ENCODE measurements at regions not wholly inside any gene's neighbourhood (a gene's known extent, or its start where the extent isn't known, plus 50 kb on each side); places are given as distances from the start of the nearest gene placed in this dataset.

DNA sequence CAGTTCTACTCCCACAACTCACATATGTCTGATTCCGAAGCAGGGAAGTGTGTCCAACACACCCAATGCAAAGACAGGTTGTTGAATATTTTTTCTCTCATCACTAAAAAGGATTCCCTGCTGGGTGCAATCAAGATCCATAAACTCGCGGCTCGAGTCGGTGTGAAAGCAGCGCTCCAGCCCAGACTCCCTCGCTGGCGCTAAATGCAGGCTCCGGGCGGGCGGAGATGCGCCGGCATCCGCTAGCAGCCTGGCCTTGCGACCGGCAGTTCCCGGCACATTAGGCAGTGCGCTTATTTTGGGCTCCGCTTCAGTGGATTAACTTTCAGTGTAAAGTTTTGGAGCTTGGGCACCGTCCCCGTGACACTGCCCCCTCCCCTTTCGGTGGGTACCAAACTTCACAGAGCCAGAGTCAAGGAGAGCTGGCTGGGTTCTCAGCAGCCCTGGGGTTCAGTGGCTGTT is 87.7 kb upstream of the POU3F1 start:
- in situ Hi-C loops (cut with HindIII; ENCODE audit: low sequenced_read_pairs) = no loop called here

DNA sequence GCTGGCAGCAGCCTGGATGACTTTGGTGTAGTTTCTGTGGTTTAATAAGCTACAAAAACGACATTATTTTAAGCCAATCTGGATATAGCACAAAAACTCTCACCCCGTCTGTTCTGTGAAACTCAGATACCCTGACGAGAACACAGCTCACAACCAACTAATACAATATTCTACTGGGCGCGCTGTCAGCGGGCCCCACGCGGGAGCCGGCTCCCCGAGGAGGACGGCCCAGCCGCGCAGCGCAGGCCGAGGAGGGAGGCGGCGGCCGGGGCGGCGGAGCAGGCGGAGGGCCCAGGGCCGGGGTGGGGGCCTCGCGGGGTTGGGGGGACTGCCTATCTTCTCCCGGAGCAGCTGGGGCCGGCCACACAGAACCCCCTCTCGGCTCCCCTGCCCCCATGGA is 87.2 kb upstream of the POU3F1 start:
- in situ Hi-C loops (cut with HindIII; ENCODE audit: low sequenced_read_pairs) = no loop called here

DNA sequence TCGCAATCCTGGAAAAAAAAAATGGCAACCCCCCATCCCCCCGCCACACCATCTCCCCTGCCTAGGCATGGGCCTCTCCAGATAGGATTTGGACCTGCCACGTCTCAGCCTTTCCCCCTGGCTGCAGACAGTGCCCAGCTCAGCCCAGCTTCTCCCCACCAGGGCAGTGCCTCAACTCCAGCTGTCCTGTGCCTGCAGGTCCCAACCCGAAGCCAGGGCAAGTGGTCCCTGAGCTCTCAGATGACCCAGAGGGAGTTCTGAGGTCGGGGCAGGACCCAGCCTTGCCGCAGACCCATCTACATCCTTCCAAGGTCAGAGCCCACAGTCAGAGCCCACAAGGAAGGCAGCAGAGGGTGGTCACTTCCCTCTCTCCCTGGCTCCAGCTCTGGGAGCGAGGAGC is 86.7 kb upstream of the POU3F1 start:
- in situ Hi-C loops (cut with HindIII; ENCODE audit: low sequenced_read_pairs) = no loop called here

DNA sequence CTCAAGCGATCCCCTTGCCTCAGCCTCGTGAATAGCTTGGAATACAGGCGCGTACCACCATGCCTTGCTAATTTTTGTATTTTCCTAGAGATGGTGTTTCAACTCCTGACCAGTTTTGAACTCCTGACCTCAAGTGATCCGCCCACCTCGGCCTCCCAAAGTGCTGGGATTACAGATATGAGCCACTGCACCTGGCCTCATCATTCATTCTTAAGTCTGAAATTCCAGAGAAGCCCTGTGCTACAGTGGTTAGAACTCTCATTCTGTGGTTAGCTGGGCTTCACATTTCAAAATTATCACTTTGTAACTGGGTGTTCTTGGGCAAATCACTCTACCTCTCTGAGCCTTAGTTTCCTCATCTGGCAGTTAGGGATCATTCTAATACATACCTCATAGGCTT is 86.1 kb upstream of the POU3F1 start:
- in situ Hi-C loops (cut with HindIII; ENCODE audit: low sequenced_read_pairs) = no loop called here

DNA sequence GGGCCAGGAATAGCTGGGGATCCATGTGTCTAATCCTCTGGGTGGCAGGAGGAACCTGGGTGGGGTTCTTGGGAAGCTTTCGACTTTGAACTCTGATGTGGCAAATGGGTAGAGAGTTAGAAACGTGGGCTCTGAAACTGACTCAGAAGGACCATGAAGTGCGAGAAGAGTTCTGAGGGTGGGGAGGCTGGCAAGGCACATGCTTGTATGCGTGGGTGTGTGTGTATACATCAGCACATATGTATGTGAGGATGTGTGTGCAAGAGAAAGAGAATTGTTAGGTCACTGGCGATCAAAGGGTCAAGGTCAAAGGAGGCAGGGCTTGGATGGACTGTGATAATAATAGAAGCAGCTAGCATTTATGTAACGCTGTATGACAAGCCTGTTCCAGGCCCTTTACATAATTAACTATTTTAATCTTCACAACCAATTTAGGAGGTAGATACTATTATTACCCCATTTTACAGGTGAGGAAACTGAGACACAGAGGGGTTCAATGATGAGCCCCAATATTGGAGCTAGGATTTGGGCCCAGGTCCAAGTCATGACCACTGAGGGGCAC is 84.5 kb upstream of the POU3F1 start:
- in situ Hi-C loops (cut with HindIII; ENCODE audit: low sequenced_read_pairs) = no loop called here

DNA sequence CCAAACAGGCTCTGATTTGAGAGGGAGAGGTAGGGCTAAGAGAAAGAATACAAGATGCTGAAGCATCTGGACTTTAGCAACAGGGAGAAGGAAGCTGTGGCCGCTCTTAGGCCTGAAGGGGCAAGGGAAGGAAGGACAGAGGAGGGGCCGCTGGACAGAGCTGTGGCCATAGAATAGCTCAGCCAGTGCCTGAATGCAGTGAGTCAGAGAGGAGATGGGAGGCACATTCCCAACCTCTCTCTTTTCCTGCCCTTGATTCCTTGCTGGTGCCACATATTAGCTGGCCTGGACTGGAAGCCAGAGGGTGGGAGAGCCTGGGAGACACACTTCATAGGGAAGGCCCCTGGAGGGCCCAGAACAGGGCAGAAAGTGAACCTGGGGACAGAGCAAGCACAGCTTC is 83.4 kb upstream of the POU3F1 start:
- in situ Hi-C loops (cut with HindIII; ENCODE audit: low sequenced_read_pairs) = no loop called here

DNA sequence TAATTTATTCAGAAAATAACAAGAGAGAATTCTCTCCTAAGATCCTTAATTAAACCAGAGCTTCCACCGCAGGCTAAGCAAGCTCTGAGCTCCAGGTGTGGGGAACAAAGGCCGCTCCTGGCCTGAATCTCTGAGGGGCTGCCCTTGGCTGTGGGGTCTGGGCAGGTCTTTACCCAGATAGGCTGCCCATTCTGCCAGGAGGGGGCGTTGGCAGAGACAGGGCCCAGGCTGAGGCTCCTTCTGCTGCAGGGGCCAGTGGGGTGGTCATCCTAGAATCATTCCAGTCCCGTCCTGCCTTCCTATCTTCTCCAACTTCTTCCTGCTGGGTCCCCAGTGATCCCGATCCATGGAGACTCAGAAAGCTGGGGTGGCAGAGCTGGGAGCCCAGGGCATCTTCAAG is 82.9 kb upstream of the POU3F1 start:
- in situ Hi-C loops (cut with HindIII; ENCODE audit: low sequenced_read_pairs) = no loop called here

DNA sequence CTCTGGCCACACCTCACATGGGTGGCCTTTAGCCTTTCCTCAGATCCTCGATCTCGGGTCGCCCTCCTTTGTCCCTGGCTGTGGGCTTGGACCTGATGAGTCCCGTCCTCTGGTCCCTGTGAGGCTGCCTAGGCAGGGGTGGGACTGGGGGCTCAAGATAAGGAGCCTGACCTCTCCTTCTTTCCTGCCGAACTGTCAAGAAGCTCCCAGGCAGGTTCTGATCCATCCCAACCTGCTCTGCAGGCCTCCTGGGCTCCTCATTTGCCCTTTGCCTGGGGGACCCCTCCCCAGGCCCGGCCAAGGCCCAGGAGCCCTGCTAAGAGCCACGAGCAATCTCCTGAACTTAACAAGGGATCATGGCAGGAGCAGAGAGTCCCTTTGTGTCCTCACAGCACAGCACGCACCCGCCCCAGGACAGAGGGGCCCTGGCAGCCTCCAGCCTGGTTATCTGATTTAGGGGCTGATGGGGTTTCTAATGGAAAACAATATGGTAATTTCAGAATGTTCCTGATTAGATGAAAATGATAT is 82.4 kb upstream of the POU3F1 start:
- in situ Hi-C loops (cut with HindIII; ENCODE audit: low sequenced_read_pairs) = no loop called here

DNA sequence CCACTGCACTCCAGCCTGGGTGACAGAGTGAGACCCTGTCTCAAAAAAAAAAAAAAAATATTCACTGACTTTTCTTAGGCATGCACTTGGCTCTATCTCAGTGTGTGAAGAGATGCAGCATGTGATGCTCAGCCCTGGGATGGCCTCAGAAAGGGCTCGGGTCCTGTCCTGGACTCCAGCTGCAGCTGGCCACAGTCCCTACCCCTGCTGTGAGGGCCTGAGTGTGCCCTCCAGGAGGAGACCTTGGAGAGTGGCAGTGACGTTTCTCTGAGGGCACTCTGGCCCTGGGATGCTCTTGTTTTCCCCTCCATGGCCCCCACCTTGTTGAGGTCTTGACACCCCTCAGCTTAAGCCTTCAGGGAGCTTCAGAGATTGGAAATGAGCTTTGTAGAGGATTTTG is 81.9 kb upstream of the POU3F1 start:
- in situ Hi-C loops (cut with HindIII; ENCODE audit: low sequenced_read_pairs) = no loop called here

DNA sequence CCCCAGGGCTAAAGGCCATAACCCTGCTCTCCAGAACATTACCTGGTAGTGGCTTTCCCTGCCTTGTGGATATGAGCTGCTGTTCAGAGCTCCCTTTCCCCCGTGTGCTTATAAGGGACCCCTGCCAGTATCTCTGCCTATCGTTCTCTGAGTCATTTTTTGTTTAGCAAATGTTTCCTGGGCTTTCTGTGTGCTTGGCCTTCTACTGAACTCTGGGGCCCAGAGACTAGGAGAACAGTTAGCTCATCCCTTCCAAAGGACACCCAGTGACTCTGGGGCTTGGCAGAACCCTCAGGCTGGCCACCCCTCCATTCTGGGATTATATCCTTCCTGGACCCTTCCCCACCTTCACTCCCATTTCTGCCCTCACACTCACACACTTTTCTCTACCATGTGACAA is 80.8 kb upstream of the POU3F1 start:
- in situ Hi-C loops (cut with HindIII; ENCODE audit: low sequenced_read_pairs) = no loop called here

DNA sequence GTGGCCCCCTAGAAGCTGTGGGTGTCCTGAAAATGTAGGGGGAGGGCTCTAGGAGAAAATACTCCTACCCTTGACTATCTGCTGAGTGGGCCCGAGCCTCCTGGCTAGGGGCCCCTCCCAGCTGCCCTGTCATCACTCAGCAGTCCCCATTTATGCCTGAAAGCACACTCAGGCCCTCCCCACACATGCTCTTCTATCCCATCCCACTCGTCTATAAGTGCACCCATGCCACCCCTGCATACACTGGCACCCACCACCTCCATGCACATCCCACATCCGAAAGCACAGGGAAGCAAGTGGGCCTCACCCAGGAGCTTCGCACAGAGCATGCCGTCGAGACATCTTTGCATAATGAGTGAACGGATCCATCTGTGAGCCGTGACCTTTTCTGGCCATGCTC is 80.4 kb upstream of the POU3F1 start:
- in situ Hi-C loops (cut with HindIII; ENCODE audit: low sequenced_read_pairs) = no loop called here

DNA sequence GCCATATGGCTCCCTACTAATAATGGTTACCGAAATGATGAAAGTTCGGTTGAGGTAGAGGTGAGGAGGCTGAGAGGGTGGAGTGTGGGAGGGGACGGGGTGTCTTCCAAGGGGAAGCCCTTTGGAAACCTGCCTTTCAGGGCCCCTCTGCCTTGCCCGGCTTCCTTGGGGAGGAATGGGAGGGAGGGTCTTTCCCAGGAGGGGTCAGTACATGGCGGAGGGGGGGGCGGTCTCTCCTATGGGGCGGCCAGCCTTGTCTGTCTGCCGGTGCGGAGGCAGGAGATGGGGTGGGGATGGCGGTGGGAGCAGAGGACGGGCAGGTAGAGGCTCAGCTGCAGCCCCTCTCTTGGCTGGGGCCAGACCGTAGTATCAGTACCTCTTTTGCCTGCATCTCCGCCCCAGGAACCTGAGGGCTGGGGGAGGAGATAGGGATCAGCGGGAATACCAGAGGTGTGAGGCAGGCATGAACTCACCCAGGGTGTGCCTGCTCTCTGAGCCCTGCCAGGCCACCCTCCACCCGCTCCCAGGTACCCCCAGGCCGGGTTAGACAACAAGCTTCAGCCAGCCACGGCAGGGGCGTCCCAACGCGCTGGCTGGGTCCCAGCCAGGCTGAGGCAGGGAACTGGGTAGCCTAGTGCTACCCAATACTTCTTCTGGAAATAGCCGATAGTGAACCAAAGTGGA is 79.4 kb upstream of the POU3F1 start:
- in situ Hi-C loops (cut with HindIII; ENCODE audit: low sequenced_read_pairs) = no loop called here

DNA sequence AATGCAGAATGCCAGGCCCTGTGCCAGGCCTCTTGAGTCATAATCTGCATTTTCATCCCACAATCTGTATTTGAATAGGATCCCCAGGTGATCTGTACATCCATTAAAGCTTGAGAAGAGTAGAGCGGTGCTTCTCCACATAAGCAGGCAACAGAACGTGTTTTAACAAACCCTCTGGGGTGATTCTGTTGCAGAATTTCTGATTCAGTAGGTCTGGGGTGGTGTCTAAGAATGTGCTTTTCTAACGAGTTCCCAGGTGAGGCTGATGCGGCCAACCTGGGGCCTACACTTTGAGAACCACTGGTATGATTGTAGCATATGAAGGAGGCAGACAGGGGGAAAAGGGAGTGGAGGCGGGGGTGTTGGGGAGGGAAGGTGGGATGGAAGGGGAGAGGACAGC is 78.4 kb upstream of the POU3F1 start:
- in situ Hi-C loops (cut with HindIII; ENCODE audit: low sequenced_read_pairs) = no loop called here

DNA sequence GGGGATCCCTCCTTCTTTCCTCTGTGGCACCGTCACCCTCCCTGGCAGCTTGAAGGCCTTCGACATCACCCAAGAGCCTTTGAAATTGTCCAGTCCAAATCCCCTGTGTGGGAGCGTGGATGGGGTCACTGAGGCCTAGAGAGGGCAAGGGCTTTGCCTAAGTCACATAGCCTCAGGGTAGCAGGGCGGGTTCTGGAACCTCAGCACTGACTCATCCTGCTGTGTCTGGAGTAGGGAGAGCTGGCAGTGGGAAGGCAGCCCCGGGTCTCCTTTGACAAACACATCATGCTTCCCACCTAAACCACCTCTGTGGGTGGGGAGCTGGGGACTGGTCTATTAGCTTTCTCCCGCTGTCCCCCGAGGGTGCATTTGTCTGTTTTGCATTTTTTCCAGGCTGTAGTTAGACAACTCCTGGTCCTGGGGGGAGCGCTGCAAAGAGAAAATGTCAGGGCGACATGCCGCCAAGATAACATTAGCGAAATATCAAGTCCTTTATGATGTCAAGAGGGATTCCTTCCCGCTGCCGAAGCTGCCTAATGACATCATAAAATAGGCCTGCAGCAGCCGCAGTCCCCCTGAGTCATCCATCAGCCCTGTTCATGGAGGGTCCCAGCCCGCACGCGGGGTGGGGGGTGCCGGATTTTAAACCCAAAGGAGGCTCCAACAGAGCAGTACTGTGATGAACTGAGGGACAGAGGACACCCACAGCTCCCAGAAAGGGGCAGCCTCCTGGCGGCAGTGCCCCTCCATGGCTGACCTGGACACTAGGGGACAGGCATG is 77.0 kb upstream of the POU3F1 start:
- in situ Hi-C loops (cut with HindIII; ENCODE audit: low sequenced_read_pairs) = no loop called here

DNA sequence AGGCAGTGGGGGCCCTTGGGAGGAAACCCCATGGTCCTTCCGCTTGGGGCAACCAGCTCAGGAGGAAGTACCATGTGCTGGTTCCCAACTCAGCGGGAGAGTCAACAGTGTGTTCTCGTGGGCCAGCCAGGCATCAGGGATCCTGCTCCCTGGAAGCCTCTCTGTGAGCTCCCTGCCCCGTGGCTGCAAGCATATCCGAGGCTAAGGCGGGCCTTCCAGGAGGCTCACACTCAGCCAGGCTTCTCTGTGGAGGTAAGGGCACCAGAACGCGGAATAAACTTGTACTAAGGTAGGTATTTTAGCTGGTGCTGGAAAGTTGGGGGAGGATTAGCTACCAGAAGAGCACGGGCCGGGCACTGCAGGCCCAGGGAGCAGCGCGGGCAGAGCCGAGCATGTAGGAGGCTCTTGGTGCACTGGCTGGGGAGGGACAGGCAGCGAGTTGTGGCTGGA is 74.7 kb upstream of the POU3F1 start:
- in situ Hi-C loops (cut with HindIII; ENCODE audit: low sequenced_read_pairs) = no loop called here

DNA sequence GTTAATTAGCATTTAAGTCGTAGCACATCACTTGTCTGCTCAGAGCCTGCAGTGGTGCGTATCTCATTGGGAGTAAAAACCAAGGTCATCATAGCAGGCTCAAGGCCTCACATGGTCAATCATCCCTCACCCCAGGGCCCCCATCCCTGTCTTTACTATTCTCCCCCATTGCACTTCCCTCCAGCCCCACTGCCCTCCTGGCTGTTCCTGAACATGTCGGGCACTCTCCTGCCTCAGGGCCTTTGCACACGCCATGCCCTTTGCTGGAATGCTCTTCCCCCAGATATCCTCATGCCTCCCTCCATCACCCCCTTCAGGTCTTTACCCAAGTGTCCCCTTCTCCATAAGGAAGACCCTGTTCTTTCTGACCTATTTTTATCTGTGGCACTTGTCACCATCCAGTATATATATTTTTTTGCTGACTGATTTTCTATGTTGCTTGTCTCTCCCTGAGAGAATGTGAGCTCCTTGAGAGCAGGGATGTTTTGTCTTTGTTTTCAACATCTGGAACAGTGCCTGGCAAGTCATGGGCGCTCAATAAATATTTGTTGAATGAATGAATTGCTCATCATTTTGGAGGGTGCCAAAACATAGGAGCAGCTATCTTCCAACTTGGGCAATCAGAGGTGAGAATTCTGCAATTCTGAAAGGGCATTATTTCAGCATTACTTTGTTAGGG is 74.1 kb upstream of the POU3F1 start:
- in situ Hi-C loops (cut with HindIII; ENCODE audit: low sequenced_read_pairs) = no loop called here

DNA sequence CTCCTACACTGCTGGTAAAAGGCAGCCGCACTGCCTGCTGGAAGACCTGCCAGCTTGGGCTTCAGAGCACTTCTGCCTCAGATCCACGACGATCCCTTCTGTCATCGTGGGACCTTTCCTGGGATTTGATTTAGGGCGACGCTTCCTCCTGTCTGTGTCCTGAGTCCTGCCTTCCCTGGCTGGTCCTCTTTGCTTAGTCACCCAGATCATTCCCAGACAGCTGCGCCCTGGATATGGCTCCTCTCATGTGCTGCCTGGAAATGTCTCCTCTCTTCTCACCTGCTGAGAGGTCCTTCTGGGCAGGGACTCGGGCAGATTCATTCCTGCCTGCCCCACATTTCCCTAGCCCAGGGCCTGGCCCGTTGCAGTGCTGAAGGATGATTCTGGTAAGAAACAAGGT is 72.4 kb upstream of the POU3F1 start:
- in situ Hi-C loops (cut with HindIII; ENCODE audit: low sequenced_read_pairs) = loop anchor here (10.0 kb wide), 1 partner anchor 476 kb away; no protein-coding TSS in a partner anchor

DNA sequence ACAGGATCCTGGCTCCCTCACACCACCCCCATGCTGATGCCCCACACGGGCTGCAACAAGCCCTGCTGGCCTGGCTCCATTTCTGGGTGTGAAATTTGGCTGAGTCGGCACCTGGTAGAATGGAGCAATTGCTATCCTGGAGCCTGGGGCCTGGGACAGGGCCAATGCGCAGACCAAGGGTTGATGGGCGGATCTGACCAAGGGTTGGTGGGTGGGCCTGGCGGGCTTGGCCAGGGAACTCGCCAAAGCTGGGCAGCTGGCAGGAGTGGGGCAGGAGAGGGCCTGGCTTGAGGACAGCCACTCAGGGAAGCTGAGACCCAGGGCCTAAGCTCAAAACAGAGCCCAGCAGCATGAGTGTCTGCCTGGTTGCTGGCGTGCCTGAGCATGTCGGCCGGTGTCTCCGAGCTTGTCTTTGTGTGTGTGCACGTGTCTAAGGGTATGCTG is 70.9 kb upstream of the POU3F1 start:
- in situ Hi-C loops (cut with HindIII; ENCODE audit: low sequenced_read_pairs) = loop anchor here (10.0 kb wide), 1 partner anchor 477 kb away; no protein-coding TSS in a partner anchor

DNA sequence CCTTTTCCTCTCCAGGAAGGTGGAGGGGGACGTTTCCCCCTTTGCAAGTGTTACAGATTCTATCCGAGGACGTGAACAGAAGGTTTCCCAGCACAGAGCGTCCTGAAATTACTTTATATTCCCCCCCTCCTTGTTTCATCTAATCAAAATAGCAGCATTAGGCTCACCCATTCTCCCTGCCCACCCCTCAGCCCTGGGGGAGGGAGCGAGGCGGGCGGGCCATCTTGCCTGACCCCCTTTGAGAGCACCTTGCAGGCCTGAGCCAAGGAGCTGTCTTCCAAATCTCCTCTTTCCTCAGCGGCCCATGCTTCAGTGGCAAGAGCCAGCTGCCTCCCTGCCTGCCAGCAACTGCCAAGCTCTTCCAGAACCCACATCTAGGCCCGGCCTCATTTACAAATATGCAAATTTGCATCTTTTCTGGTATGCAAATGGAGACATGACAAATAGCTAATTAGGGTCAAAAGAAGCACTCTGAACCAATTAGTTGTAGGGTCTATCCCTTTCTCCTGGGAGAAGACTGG is 69.1 kb upstream of the POU3F1 start:
- in situ Hi-C loops (cut with HindIII; ENCODE audit: low sequenced_read_pairs) = loop anchor here (10.0 kb wide), 1 partner anchor 479 kb away; no protein-coding TSS in a partner anchor

DNA sequence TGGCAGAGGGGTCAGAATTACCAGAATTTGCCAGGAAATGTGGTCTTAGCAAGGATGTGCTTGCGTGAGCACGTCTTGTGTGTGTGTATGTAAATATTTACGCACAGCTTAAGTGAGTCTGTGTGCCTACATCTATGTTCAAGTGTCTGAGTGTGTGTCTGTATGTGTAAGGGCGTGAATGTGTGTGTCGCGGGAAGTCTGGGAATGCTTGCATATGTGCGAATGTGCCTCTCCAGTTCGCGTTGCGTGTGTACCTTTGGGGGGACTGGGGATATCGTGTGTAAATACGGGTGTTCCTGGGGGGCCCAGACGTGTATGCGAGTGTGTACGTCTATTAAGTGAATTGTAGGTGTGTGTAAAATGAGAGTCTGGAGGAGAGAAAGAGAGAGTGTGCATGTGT is 68.6 kb upstream of the POU3F1 start:
- in situ Hi-C loops (cut with HindIII; ENCODE audit: low sequenced_read_pairs) = loop anchor here (10.0 kb wide), 1 partner anchor 480 kb away; no protein-coding TSS in a partner anchor

Data from DLD1 (cell line).